ENCODE measurements at regions not wholly inside any gene's neighbourhood (a gene's known extent, or its start where the extent isn't known, plus 50 kb on each side); places are given as distances from the start of the nearest gene placed in this dataset.

GRCh38 chr7:116386674-116387073 is 112.9 kb upstream of the CAV2 start:
- H3K27me3 ChIP-seq (ENCODE audit: insufficient read depth, low read length), result no peaks in the 10 kb centered on the region

GRCh38 chr7:116390363-116390762 is 109.2 kb upstream of the CAV2 start:
- H3K27me3 ChIP-seq (ENCODE audit: insufficient read depth, low read length), result no peaks in the 10 kb centered on the region
- no peak overlapping the region for H3K4me2 ChIP-seq (ENCODE audit: insufficient read depth, low read length)
- no peak overlapping the region for H3K4me3 ChIP-seq (ENCODE audit: insufficient read depth, low read length)
- TF ChIP-seq, protein P1, sequence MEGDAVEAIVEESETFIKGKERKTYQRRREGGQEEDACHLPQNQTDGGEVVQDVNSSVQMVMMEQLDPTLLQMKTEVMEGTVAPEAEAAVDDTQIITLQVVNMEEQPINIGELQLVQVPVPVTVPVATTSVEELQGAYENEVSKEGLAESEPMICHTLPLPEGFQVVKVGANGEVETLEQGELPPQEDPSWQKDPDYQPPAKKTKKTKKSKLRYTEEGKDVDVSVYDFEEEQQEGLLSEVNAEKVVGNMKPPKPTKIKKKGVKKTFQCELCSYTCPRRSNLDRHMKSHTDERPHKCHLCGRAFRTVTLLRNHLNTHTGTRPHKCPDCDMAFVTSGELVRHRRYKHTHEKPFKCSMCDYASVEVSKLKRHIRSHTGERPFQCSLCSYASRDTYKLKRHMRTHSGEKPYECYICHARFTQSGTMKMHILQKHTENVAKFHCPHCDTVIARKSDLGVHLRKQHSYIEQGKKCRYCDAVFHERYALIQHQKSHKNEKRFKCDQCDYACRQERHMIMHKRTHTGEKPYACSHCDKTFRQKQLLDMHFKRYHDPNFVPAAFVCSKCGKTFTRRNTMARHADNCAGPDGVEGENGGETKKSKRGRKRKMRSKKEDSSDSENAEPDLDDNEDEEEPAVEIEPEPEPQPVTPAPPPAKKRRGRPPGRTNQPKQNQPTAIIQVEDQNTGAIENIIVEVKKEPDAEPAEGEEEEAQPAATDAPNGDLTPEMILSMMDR (IDR thresholded peaks at IDR 0.05; ENCODE audit: extremely low read depth, low read depth, low read length), result no peak
- H3K9me3 ChIP-seq (ENCODE audit: low read depth, low read length), result no peaks in the 10 kb centered on the region
- no peaks in the 10 kb centered on the region for H3K79me2 ChIP-seq (ENCODE audit: insufficient read depth, low read length)
- H3K4me1 ChIP-seq (ENCODE audit: insufficient read depth, low read length), result peaks cover 15% of the 10 kb centered on the region
- DNase-seq (ENCODE audit: insufficient read length, low spot score, missing footprints), result no peak
- no peaks in the 10 kb centered on the region for H3K36me3 ChIP-seq (ENCODE audit: insufficient read depth, low read length)
- H4K20me1 ChIP-seq (ENCODE audit: insufficient read depth, low read length), result no peaks in the 10 kb centered on the region
- no peak overlapping the region for H2AFZ ChIP-seq (ENCODE audit: low read length)
- H3K27ac ChIP-seq (ENCODE audit: low read depth, low read length), result no peak overlapping the region

More at GRCh38 chr7:116386674-116387073, 112.9 kb upstream of the CAV2 start:
- Histone ChIP-seq H4K20me1 (ENCODE audit: insufficient read depth, low read length) (no peaks in the 10 kb centered on the region), H3K4me1 (ENCODE audit: insufficient read depth, low read length) (no peaks in the 10 kb centered on the region), H3K4me3 (ENCODE audit: insufficient read depth, low read length) (no peak overlapping the region), H3K36me3 (ENCODE audit: insufficient read depth, low read length) (no peaks in the 10 kb centered on the region), H3K4me2 (ENCODE audit: insufficient read depth, low read length) (no peak overlapping the region), H3K79me2 (ENCODE audit: insufficient read depth, low read length) (no peaks in the 10 kb centered on the region), H3K9me3 (ENCODE audit: low read depth, low read length) (no peaks in the 10 kb centered on the region), H2AFZ (ENCODE audit: low read length) (no peak overlapping the region), H3K27ac (ENCODE audit: low read depth, low read length) (no peak overlapping the region)
- DNase-seq (ENCODE audit: insufficient read length, low spot score, missing footprints), result no peak
- TF ChIP-seq, protein P1 (IDR thresholded peaks at IDR 0.05; ENCODE audit: extremely low read depth, low read depth, low read length), result no peak

DNA sequence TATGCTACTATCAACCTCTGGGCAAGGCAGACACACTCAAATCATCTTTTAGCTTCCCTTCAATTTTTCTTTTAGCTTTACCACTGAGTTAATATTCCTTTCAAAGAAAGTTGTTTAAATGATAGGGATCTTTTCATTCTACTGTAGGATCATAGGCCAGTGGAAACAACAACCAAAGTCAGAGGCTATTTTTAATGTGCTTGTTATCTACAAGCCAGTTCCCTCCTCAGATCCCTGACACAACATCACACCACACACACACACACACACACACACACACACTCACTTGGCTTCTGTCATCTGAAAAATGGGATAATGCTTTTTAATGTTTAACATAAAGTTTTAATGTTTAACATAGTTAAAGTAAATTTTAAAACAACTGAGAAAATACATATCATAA is 106.7 kb upstream of the CAV2 start:
- H3K27me3 ChIP-seq (ENCODE audit: insufficient read depth, low read length), result no peaks in the 10 kb centered on the region
- peak; percentile 6 for DNase-seq (ENCODE audit: insufficient read length, low spot score, missing footprints)
- H2AFZ ChIP-seq (ENCODE audit: low read length), result no peak overlapping the region
- H3K4me3 ChIP-seq (ENCODE audit: insufficient read depth, low read length), result no peak overlapping the region
- H3K9me3 ChIP-seq (ENCODE audit: low read depth, low read length), result no peaks in the 10 kb centered on the region
- H4K20me1 ChIP-seq (ENCODE audit: insufficient read depth, low read length), result no peaks in the 10 kb centered on the region
- no peaks in the 10 kb centered on the region for H3K36me3 ChIP-seq (ENCODE audit: insufficient read depth, low read length)
- TF ChIP-seq, protein P1 (IDR thresholded peaks at IDR 0.05; ENCODE audit: extremely low read depth, low read depth, low read length), result no peak
- H3K4me1 ChIP-seq (ENCODE audit: insufficient read depth, low read length), result peaks cover 24% of the 10 kb centered on the region
- H3K79me2 ChIP-seq (ENCODE audit: insufficient read depth, low read length), result no peaks in the 10 kb centered on the region
- no peak overlapping the region for H3K4me2 ChIP-seq (ENCODE audit: insufficient read depth, low read length)
- no peak overlapping the region for H3K27ac ChIP-seq (ENCODE audit: low read depth, low read length)

- no peak overlapping the region for H3K4me2 ChIP-seq (ENCODE audit: insufficient read depth, low read length)
These were observed 105.9 kb upstream of the CAV2 start for GRCh38 chr7:116393654-116394053.

More at GRCh38 chr7:116393654-116394053, 105.9 kb upstream of the CAV2 start:
- H3K9me3 ChIP-seq (ENCODE audit: low read depth, low read length), result no peaks in the 10 kb centered on the region
- no peaks in the 10 kb centered on the region for H3K27me3 ChIP-seq (ENCODE audit: insufficient read depth, low read length)
- TF ChIP-seq, protein P1 (IDR thresholded peaks at IDR 0.05; ENCODE audit: extremely low read depth, low read depth, low read length), result no peak
- H3K36me3 ChIP-seq (ENCODE audit: insufficient read depth, low read length), result no peaks in the 10 kb centered on the region
- H3K27ac ChIP-seq (ENCODE audit: low read depth, low read length), result no peak overlapping the region
- no peaks in the 10 kb centered on the region for H4K20me1 ChIP-seq (ENCODE audit: insufficient read depth, low read length)
- no peak overlapping the region for H3K4me3 ChIP-seq (ENCODE audit: insufficient read depth, low read length)
- H3K79me2 ChIP-seq (ENCODE audit: insufficient read depth, low read length), result no peaks in the 10 kb centered on the region
- peaks cover 24% of the 10 kb centered on the region for H3K4me1 ChIP-seq (ENCODE audit: insufficient read depth, low read length)
- peak overlapping the region; percentile 71 for H2AFZ ChIP-seq (ENCODE audit: low read length)
- no peak for DNase-seq (ENCODE audit: insufficient read length, low spot score, missing footprints)
